ENCODE measurements at regions not wholly inside any gene's neighbourhood (a gene's known extent, or its start where the extent isn't known, plus 50 kb on each side); places are given as distances from the start of the nearest gene placed in this dataset.

- no peak for TF ChIP-seq POLR2A (IDR thresholded peaks at IDR 0.05)
- no peak for TF ChIP-seq CTCF (IDR thresholded peaks at IDR 0.05)
Observed at GRCh38 chr1:89472253-89472652, 52.4 kb upstream of the LRRC8B start.

All from esophagus squamous epithelium (tissue), 4 donors.